ENCODE measurements at regions not wholly inside any gene's neighbourhood (a gene's known extent, or its start where the extent isn't known, plus 50 kb on each side); places are given as distances from the start of the nearest gene placed in this dataset.

- dilution Hi-C loops (cut with MboI; ENCODE audit: extremely low pct_ligation_motif_present, low sequenced_read_pairs): no loop called here
- CTCF ChIA-PET: interaction anchor here (0.8 to 1.0 kb wide), 2 partner anchors 9 to 12 kb away, joined by 3 to 5 read pairs; no protein-coding TSS in a partner anchor
These were observed 177.4 kb downstream of the RPIA start for GRCh38 chr2:88868861-88869260.

More at GRCh38 chr2:88868861-88869260, 177.4 kb downstream of the RPIA start:
- no peak overlapping the region for H3K27ac ChIP-seq (ENCODE audit: insufficient read depth, low read depth, low read length)
- no peak for DNase-seq (ENCODE audit: low read depth, low spot score)
- BruUV-seq (replicated peaks): no TSS peak
- POLR2A ChIA-PET: no interaction called here
- FAIRE-seq: no peak
- no peak for TF ChIP-seq FOS (IDR thresholded peaks at IDR 0.05; ENCODE audit: borderline replicate concordance, insufficient read depth, low read length)
- TF ChIP-seq EZH2 (IDR thresholded peaks at IDR 0.05; ENCODE audit: borderline replicate concordance, low read depth, low read length, severe bottlenecking): no peak
- no peak for TF ChIP-seq POLR2AphosphoS5 (IDR thresholded peaks at IDR 0.05; ENCODE audit: insufficient read depth, low read depth, low read length)
- TF ChIP-seq POLR2A (IDR thresholded peaks at IDR 0.05; ENCODE audit: low read depth, low read length): no peak
- no peak for TF ChIP-seq GATA2 (IDR thresholded peaks at IDR 0.05; ENCODE audit: insufficient read depth, insufficient read length, low read depth, low read length)
- TF ChIP-seq CTCF (IDR thresholded peaks at IDR 0.05; ENCODE audit: extremely low read depth in 1 of 2, insufficient read depth in 1 of 2, low read depth in 1 of 2, low read length in 2 of 2): no peak
- no peak for TF ChIP-seq MAX (IDR thresholded peaks at IDR 0.05; ENCODE audit: insufficient read depth, insufficient read length)
- no peak for TF ChIP-seq JUN (IDR thresholded peaks at IDR 0.05; ENCODE audit: borderline replicate concordance, insufficient read depth, insufficient read length, low read depth)
- no peak for TF ChIP-seq MYC (IDR thresholded peaks at IDR 0.05; ENCODE audit: low read depth, low read length)
- H3K27me3 ChIP-seq (ENCODE audit: control insufficient read depth in 2 of 2, insufficient read depth in 2 of 2, low read length in 2 of 2): peaks cover 6 to 16% of the 10 kb centered on the region in 2 experiments
- H4K20me1 ChIP-seq (replicated peaks; ENCODE audit: control insufficient read depth, extremely low read depth, insufficient read depth, low read length): no peaks in the 10 kb centered on the region
- no peak overlapping the region for H2AFZ ChIP-seq (ENCODE audit: low read depth, low read length)
- H3K9ac ChIP-seq (replicated peaks; ENCODE audit: extremely low read depth, insufficient read depth, low read length): no peak overlapping the region
- H3K4me2 ChIP-seq (ENCODE audit: insufficient read depth, low read length): no peak overlapping the region
- no peaks in the 10 kb centered on the region for H3K9me1 ChIP-seq (replicated peaks; ENCODE audit: control insufficient read depth, extremely low read depth, insufficient read depth, low read length)
- intact Hi-C loops (cut with micrococcal nuclease): no loop called here
- H3K4me3 ChIP-seq (replicated peaks in 1 of 3; ENCODE audit: insufficient read depth in 1 of 3, low read depth in 1 of 3, low read length in 3 of 3): no peak overlapping the region
- H3K4me1 ChIP-seq (ENCODE audit: control insufficient read depth, extremely low read depth, insufficient read depth, low read length): no peaks in the 10 kb centered on the region
- no peaks in the 10 kb centered on the region for H3K9me3 ChIP-seq (replicated peaks; ENCODE audit: control insufficient read depth, insufficient read depth, low read length)
- H3K36me3 ChIP-seq (ENCODE audit: control insufficient read depth in 2 of 2, extremely low read depth in 1 of 2, insufficient read depth in 2 of 2, low read length in 2 of 2): no peaks in the 10 kb centered on the region
- H3K79me2 ChIP-seq (ENCODE audit: control insufficient read depth, insufficient read depth, low read length): no peaks in the 10 kb centered on the region
